Colonic mucosa (tissue), 4 donors: ENCODE measurements at regions not wholly inside any gene's neighbourhood (a gene's known extent, or its start where the extent isn't known, plus 50 kb on each side); places are given as distances from the start of the nearest gene placed in this dataset.

Experiments
- DNase-seq: peaks from one replicate; pipeline ENCODE4 v3.0.0-alpha.2; 2020
- H3K27ac ChIP-seq: fragments of 200-600 bp; one replicate; pipeline ENCODE4 v1.8.0; 2021
- H3K27me3 ChIP-seq: fragments of 200-600 bp; one replicate; pipeline ENCODE4 v1.8.0; 2021
- H3K36me3 ChIP-seq: fragments of 200-600 bp; one replicate; pipeline ENCODE4 v1.8.0; 2021
- H3K4me1 ChIP-seq: fragments of 200-600 bp; one replicate; pipeline ENCODE4 v1.8.0; 2021; ENCODE audit warnings: mild to moderate bottlenecking
- H3K4me3 ChIP-seq: fragments of 200-600 bp; one replicate; pipeline ENCODE4 v1.8.0; 2021
- H3K9ac ChIP-seq, 2 donors: one replicate each; pipeline ENCODE4 v1.7.0; 2013; ENCODE audit warnings: control low read depth in 2 of 2, low read depth in 2 of 2, low read length in 2 of 2
- H3K9me3 ChIP-seq: fragments of 200-600 bp; one replicate; pipeline ENCODE4 v1.8.0; 2021
- intact Hi-C: fragments of 100-400 bp; cut with DNase I; formaldehyde crosslinking; loops from one replicate; pipeline ENCODE4 v1.14.1; 2022
- TF ChIP-seq, protein P1 (sequence below): fragments of 200-600 bp; IDR thresholded peaks from one replicate; pipeline ENCODE4 v1.8.0; 2022; ENCODE audit warnings: antibody characterized with exemption, mild to moderate bottlenecking
- donor health status: healthy.
- donor health status: DM: no; HTN: no; CAD: no.
- donor health status: DM: no; HTN: no; CAD: no.

DNA sequence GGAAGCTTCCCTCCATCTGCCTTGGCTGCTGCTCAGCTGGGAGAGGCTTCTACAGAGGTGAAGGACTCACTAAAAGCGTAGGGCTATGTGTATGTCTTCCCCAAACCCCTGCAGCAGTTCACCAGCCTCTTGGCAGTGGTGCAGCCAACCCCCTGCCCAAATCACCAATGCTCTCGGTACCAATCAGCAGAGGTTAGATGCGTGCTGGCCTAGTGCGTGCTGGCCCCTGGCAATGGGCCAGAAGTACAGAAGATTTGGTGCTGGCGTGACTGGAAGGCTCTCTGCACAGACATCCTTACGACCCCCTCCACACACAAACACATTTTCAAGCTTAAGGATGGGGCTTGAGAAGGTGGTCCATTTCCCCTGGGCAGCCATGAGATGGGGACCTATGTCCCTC lies 79.0 kb downstream of the MRPL14 start:
- intact Hi-C loops: no loop called here
- TF ChIP-seq, protein P1, sequence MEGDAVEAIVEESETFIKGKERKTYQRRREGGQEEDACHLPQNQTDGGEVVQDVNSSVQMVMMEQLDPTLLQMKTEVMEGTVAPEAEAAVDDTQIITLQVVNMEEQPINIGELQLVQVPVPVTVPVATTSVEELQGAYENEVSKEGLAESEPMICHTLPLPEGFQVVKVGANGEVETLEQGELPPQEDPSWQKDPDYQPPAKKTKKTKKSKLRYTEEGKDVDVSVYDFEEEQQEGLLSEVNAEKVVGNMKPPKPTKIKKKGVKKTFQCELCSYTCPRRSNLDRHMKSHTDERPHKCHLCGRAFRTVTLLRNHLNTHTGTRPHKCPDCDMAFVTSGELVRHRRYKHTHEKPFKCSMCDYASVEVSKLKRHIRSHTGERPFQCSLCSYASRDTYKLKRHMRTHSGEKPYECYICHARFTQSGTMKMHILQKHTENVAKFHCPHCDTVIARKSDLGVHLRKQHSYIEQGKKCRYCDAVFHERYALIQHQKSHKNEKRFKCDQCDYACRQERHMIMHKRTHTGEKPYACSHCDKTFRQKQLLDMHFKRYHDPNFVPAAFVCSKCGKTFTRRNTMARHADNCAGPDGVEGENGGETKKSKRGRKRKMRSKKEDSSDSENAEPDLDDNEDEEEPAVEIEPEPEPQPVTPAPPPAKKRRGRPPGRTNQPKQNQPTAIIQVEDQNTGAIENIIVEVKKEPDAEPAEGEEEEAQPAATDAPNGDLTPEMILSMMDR: no peak
- Histone ChIP-seq H3K4me1 (peaks cover 8% of the 10 kb centered on the region), H3K27ac (no peak overlapping the region), H3K9me3 (no peaks in the 10 kb centered on the region), H3K27me3 (no peaks in the 10 kb centered on the region), H3K36me3 (no peaks in the 10 kb centered on the region), H3K9ac (peak overlapping the region in 1 of 2 donors; percentile 12), H3K4me3 (no peak overlapping the region)
- DNase-seq: no peak

DNA sequence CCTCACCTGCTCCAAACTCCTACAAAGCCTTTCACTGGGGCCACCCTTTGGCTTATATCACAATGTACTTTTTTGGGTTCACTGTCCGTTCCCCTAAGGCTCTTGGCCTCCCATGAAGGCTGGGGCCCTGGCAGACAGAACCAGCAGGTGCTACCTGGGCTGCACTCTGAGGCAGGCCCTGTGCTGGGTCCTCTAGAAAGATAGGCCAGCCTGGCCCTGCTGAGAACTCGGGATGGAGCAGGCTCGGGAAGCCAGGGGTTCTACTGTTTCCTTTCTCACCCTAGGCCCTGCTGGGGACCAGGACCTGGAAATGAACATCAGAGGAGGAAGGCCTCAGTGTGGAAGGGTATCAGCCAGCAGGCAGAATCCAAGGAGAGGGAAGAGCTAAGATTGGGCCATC lies 79.5 kb downstream of the MRPL14 start:
- intact Hi-C loops: no loop called here
- no peak overlapping the region for H3K9ac ChIP-seq
- no peaks in the 10 kb centered on the region for H3K27me3 ChIP-seq
- no peak for DNase-seq
- no peaks in the 10 kb centered on the region for H3K36me3 ChIP-seq
- H3K4me1 ChIP-seq: peaks cover 8% of the 10 kb centered on the region
- no peaks in the 10 kb centered on the region for H3K9me3 ChIP-seq
- TF ChIP-seq, protein P1: no peak
- H3K4me3 ChIP-seq: no peak overlapping the region
- H3K27ac ChIP-seq: no peak overlapping the region

DNA sequence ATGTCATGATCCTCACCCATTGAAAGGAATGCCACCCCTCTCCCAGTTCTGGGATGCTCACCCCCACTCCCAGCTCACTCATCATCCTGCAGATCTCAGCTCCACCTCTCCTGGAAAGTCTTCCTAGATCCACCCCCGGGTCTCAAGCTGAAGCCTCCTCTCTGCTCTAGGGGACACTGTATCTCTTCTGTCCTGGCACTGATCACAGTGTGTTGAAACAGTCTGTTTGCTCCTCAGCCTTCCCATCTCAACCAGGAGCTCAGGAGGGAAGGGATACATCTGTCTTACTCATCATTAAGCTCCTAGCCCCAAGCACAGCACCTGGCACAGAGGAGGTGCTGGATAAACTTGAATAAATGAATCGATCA lies 80.1 kb downstream of the MRPL14 start:
- Histone ChIP-seq H3K9me3 (no peaks in the 10 kb centered on the region), H3K36me3 (no peaks in the 10 kb centered on the region), H3K27me3 (no peaks in the 10 kb centered on the region), H3K4me1 (peaks cover 8% of the 10 kb centered on the region), H3K4me3 (no peak overlapping the region), H3K9ac (no peak overlapping the region), H3K27ac (no peak overlapping the region)
- intact Hi-C loops: no loop called here
- no peak for DNase-seq
- TF ChIP-seq, protein P1: no peak

DNA sequence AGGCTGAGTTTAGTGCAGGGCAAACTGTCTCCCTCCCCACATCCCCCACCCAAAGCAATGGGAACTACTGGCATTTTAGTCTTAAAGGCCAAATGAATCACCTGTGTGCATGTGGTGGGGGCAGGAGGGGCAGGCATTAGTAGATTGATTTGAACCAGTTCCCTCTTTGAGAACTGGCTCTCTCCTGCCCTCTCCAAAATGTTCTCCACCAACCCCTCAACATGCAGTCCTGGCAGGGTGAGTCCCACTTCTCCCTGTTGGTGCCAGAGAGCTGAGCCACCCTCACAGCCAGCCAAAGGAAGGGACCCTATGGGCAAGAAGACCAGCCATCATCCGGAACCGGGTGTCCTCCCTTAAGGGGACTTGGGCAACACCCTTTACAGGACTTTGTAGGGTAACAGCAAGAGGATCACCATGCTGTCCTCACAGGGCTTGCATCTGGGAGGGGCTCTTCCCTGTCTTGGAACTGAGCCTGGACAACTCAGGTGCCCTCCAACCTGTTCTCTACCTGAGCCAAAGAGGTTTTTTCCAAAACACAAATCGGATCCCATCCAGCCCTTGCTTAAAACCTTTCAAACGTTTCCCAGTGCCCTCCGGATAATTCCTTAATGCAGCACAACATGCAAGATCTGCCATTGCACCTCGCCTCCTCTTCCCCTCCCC lies 80.6 kb downstream of the MRPL14 start:
- Histone ChIP-seq H3K27me3 (no peaks in the 10 kb centered on the region), H3K36me3 (no peaks in the 10 kb centered on the region), H3K27ac (no peak overlapping the region), H3K9ac (no peak overlapping the region), H3K4me1 (peaks cover 8% of the 10 kb centered on the region), H3K4me3 (no peak overlapping the region), H3K9me3 (no peaks in the 10 kb centered on the region)
- TF ChIP-seq, protein P1: no peak
- no peak for DNase-seq
- intact Hi-C loops: no loop called here

DNA sequence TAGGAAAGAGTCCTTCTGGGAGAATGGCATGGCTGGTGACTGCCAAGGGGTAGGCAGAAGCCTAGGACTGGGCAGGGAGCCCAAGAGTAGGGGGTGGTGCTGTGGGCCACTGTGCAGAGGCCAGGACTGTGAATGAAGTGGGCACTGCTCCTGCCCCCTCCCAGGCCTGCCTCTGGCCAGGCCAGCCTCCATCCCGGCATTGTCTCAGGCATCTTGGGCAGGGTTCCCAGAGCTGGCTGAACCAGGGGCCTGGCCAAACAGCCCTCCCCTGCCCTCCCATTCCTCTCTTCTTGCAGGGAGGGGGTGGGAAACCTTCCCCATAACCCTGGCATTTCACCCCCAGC lies 81.6 kb downstream of the MRPL14 start:
- H3K4me1 ChIP-seq: peaks cover 3% of the 10 kb centered on the region

More for the DNA sequence above, 81.6 kb downstream of the MRPL14 start:
- H3K4me3 ChIP-seq: no peak overlapping the region
- no peaks in the 10 kb centered on the region for H3K36me3 ChIP-seq
- H3K27ac ChIP-seq: no peak overlapping the region
- intact Hi-C loops: no loop called here
- no peak for DNase-seq
- TF ChIP-seq, protein P1: no peak
- H3K9ac ChIP-seq: no peak overlapping the region
- no peaks in the 10 kb centered on the region for H3K27me3 ChIP-seq
- H3K9me3 ChIP-seq: no peaks in the 10 kb centered on the region
